A172 (cell line): ENCODE measurements at regions not wholly inside any gene's neighbourhood (a gene's known extent, or its start where the extent isn't known, plus 50 kb on each side); places are given as distances from the start of the nearest gene placed in this dataset.
"Not testable (repeated sequence)": the region's sequence is repeated elsewhere in the genome, so short reads cannot be mapped to it uniquely, and the experiment has no call there.

Experiments used
- DNase-seq: peaks from one replicate; pipeline ENCODE4 v3.0.0-alpha.2; 2015; ENCODE audit warnings: low spot score

GRCh38 chr15:70375586-70375985 is 277.9 kb upstream of the TLE3 start:
- DNase-seq = no peak

- DNase-seq = peak; percentile 76
Observed at GRCh38 chr15:70375006-70375431, 277.3 kb upstream of the TLE3 start.

GRCh38 chr15:70374096-70374495 is 276.4 kb upstream of the TLE3 start:
- DNase-seq = no peak

- not testable (repeated sequence) for DNase-seq
Observed at GRCh38 chr15:70373439-70373838, 275.7 kb upstream of the TLE3 start.

- DNase-seq = not testable (repeated sequence)
Observed at GRCh38 chr15:70367913-70368705, 270.4 kb upstream of the TLE3 start.

GRCh38 chr15:70364023-70364422 is 266.3 kb upstream of the TLE3 start:
- DNase-seq = not testable (repeated sequence)

- no peak for DNase-seq
Observed at GRCh38 chr15:70362886-70363285, 265.2 kb upstream of the TLE3 start.

GRCh38 chr15:70362350-70362749 is 264.6 kb upstream of the TLE3 start:
- no peak for DNase-seq

- no peak for DNase-seq
Observed at GRCh38 chr15:70361891-70362290, 264.2 kb upstream of the TLE3 start.

- DNase-seq = no peak
Observed at GRCh38 chr15:70361106-70361505, 263.4 kb upstream of the TLE3 start.

- DNase-seq = no peak
Observed at GRCh38 chr15:70358871-70359647, 261.3 kb upstream of the TLE3 start.

- no peak for DNase-seq
Observed at GRCh38 chr15:70358011-70358819, 260.5 kb upstream of the TLE3 start.

GRCh38 chr15:70357453-70357852 is 259.7 kb upstream of the TLE3 start:
- no peak for DNase-seq

GRCh38 chr15:70356919-70357318 is 259.2 kb upstream of the TLE3 start:
- peak; percentile 26 for DNase-seq

GRCh38 chr15:70356062-70356860 is 258.5 kb upstream of the TLE3 start:
- DNase-seq = no peak

GRCh38 chr15:70355275-70355795 is 257.6 kb upstream of the TLE3 start:
- no peak for DNase-seq

- DNase-seq = no peak
Observed at GRCh38 chr15:70354346-70354905, 256.7 kb upstream of the TLE3 start.

- DNase-seq = no peak
Observed at GRCh38 chr15:70353606-70354345, 256.1 kb upstream of the TLE3 start.

GRCh38 chr15:70351941-70352774 is 254.4 kb upstream of the TLE3 start:
- no peak for DNase-seq
